GM23338 (cell line): ENCODE measurements at regions not wholly inside any gene's neighbourhood (a gene's known extent, or its start where the extent isn't known, plus 50 kb on each side); places are given as distances from the start of the nearest gene placed in this dataset.

Experiments used
- CREB1 ChIP-seq: fragments of 250-450 bp; sonication (Bioruptor Pico); IDR thresholded peaks from 2 replicates; pipeline ENCODE4 v1.5.0; 2020; ENCODE audit warnings: low read depth, mild to moderate bottlenecking, moderate library complexity
- EZH2 ChIP-seq: fragments of 200-600 bp; sonication (generic); IDR thresholded peaks from one replicate; pipeline ENCODE4 v1.8.0; 2017; ENCODE audit warnings: antibody characterized with exemption, mild to moderate bottlenecking, low read depth; ENCODE audit not compliant: unreplicated experiment
- EZH2phosphoT487 ChIP-seq: fragments of 200-600 bp; sonication (generic); IDR thresholded peaks from one replicate; pipeline ENCODE4 v1.8.1; 2018; ENCODE audit warnings: antibody characterized with exemption; ENCODE audit not compliant: unreplicated experiment
- JUNB ChIP-seq: IDR thresholded peaks from one replicate; pipeline ENCODE4 v1.6.1; 2016; ENCODE audit warnings: antibody characterized with exemption; ENCODE audit not compliant: unreplicated experiment
- POLR2AphosphoS5 ChIP-seq: IDR thresholded peaks from 2 replicates; pipeline ENCODE4 v1.6.1; 2016; ENCODE audit warnings: antibody characterized with exemption, low read depth
- ZNF331 ChIP-seq: fragments of 250-450 bp; sonication (Bioruptor Pico); IDR thresholded peaks from 2 replicates; pipeline ENCODE4 v1.5.0; 2020; ENCODE audit warnings: low read depth, mild to moderate bottlenecking, moderate library complexity
- TF ChIP-seq, protein P1 (sequence below), 2 experiments: fragments of 200-600 bp in 1 of 2; sonication (generic) in 1 of 2; conservative IDR thresholded peaks; 2 replicates each; pipeline versions ENCODE4 v1.5.1 to v1.6.1; 2016 to 2017; ENCODE audit warnings: antibody characterized with exemption in 2 of 2, low read depth in 2 of 2, mild to moderate bottlenecking in 2 of 2, moderate library complexity in 1 of 2
- TF ChIP-seq, protein P2 (sequence below): IDR thresholded peaks from one replicate; pipeline ENCODE4 v1.6.1; 2018; ENCODE audit warnings: antibody characterized with exemption; ENCODE audit not compliant: unreplicated experiment
- TF ChIP-seq, protein P3 (sequence below): IDR thresholded peaks from 2 replicates; pipeline ENCODE4 v1.6.1; 2016; ENCODE audit warnings: antibody characterized with exemption

DNA sequence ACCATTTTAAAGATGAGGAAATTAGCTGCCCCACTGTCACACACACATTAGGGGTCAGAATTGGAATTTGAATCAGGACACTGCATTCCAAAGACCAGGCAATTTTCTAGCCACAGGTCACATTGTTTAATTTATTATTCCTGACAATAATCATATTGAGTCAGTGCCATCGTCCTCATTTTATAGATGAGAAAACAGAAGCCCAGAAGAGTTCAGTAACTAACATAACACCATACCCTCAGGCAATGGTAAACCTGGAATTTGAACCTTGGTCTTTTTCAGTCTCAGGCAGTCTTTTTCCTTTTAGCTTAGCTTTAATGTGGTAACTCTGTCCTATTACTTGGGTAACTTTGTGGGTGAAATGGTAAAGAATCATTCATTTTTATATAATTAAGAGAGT lies 330.3 kb upstream of the SYT1 start:
- TF ChIP-seq, protein P1, sequence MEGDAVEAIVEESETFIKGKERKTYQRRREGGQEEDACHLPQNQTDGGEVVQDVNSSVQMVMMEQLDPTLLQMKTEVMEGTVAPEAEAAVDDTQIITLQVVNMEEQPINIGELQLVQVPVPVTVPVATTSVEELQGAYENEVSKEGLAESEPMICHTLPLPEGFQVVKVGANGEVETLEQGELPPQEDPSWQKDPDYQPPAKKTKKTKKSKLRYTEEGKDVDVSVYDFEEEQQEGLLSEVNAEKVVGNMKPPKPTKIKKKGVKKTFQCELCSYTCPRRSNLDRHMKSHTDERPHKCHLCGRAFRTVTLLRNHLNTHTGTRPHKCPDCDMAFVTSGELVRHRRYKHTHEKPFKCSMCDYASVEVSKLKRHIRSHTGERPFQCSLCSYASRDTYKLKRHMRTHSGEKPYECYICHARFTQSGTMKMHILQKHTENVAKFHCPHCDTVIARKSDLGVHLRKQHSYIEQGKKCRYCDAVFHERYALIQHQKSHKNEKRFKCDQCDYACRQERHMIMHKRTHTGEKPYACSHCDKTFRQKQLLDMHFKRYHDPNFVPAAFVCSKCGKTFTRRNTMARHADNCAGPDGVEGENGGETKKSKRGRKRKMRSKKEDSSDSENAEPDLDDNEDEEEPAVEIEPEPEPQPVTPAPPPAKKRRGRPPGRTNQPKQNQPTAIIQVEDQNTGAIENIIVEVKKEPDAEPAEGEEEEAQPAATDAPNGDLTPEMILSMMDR (conservative IDR thresholded peaks at IDR 0.05; ENCODE audit: low read depth in 2 of 2), result no peak
- TF ChIP-seq POLR2AphosphoS5 (no peak), EZH2 (no peak), JUNB (no peak), EZH2phosphoT487 (no peak), ZNF331 (no peak), CREB1 (no peak)
- TF ChIP-seq, protein P2, sequence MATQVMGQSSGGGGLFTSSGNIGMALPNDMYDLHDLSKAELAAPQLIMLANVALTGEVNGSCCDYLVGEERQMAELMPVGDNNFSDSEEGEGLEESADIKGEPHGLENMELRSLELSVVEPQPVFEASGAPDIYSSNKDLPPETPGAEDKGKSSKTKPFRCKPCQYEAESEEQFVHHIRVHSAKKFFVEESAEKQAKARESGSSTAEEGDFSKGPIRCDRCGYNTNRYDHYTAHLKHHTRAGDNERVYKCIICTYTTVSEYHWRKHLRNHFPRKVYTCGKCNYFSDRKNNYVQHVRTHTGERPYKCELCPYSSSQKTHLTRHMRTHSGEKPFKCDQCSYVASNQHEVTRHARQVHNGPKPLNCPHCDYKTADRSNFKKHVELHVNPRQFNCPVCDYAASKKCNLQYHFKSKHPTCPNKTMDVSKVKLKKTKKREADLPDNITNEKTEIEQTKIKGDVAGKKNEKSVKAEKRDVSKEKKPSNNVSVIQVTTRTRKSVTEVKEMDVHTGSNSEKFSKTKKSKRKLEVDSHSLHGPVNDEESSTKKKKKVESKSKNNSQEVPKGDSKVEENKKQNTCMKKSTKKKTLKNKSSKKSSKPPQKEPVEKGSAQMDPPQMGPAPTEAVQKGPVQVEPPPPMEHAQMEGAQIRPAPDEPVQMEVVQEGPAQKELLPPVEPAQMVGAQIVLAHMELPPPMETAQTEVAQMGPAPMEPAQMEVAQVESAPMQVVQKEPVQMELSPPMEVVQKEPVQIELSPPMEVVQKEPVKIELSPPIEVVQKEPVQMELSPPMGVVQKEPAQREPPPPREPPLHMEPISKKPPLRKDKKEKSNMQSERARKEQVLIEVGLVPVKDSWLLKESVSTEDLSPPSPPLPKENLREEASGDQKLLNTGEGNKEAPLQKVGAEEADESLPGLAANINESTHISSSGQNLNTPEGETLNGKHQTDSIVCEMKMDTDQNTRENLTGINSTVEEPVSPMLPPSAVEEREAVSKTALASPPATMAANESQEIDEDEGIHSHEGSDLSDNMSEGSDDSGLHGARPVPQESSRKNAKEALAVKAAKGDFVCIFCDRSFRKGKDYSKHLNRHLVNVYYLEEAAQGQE, result no peak
- TF ChIP-seq, protein P3, sequence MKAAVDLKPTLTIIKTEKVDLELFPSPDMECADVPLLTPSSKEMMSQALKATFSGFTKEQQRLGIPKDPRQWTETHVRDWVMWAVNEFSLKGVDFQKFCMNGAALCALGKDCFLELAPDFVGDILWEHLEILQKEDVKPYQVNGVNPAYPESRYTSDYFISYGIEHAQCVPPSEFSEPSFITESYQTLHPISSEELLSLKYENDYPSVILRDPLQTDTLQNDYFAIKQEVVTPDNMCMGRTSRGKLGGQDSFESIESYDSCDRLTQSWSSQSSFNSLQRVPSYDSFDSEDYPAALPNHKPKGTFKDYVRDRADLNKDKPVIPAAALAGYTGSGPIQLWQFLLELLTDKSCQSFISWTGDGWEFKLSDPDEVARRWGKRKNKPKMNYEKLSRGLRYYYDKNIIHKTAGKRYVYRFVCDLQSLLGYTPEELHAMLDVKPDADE, result no peak
